Neural progenitor cell (in vitro differentiated cells): ENCODE measurements at regions not wholly inside any gene's neighbourhood (a gene's known extent, or its start where the extent isn't known, plus 50 kb on each side); places are given as distances from the start of the nearest gene placed in this dataset.

Experiments
- DNase-seq: peaks from one replicate; pipeline ENCODE4 v3.0.0-alpha.2; 2016; ENCODE audit warnings: low spot score
- H2AFZ ChIP-seq: fragments of 200-600 bp; sonication (generic); replicated peaks from 2 replicates; pipeline ENCODE4 v1.6.1; 2016; ENCODE audit warnings: antibody characterized with exemption
- H3F3A ChIP-seq: fragments of 200-600 bp; sonication (generic); 2 replicates; pipeline ENCODE4 v1.6.1; 2016; ENCODE audit warnings: antibody characterized with exemption, low read depth
- H3K27ac ChIP-seq: fragments of 200-600 bp; sonication (generic); 2 replicates; pipeline ENCODE4 v1.5.1; 2016; ENCODE audit warnings: mild to moderate bottlenecking
- H3K27me3 ChIP-seq: fragments of 200-600 bp; sonication (generic); 2 replicates; pipeline ENCODE4 v1.6.1; 2016; ENCODE audit warnings: mild to moderate bottlenecking, moderate library complexity
- H3K36me3 ChIP-seq: fragments of 200-600 bp; sonication (generic); 2 replicates; pipeline ENCODE4 v1.5.1; 2016
- H3K4me1 ChIP-seq: fragments of 200-600 bp; sonication (generic); 2 replicates; pipeline ENCODE4 v1.6.1; 2016; ENCODE audit warnings: mixed run types
- H3K4me2 ChIP-seq: fragments of 200-600 bp; sonication (generic); 2 replicates; pipeline ENCODE4 v1.6.1; 2016
- H3K4me3 ChIP-seq: fragments of 200-600 bp; sonication (generic); 2 replicates; pipeline ENCODE4 v1.5.1; 2016
- H3K79me2 ChIP-seq: fragments of 200-600 bp; sonication (generic); 2 replicates; pipeline ENCODE4 v1.6.1; 2016; ENCODE audit warnings: low read depth
- H3K9ac ChIP-seq: fragments of 200-600 bp; sonication (generic); 2 replicates; pipeline ENCODE4 v1.6.1; 2016
- H3K9me3 ChIP-seq: fragments of 200-600 bp; sonication (generic); 2 replicates; pipeline ENCODE4 v1.5.1; 2016; ENCODE audit warnings: low read depth
- H4K20me1 ChIP-seq: fragments of 200-600 bp; sonication (generic); 2 replicates; pipeline ENCODE4 v1.6.1; 2016; ENCODE audit warnings: low read depth
- H3K27ac Mint-ChIP-seq: 3 replicates; pipeline ENCODE4 v1.8.0; 2021; ENCODE audit warnings: mixed read lengths
- H3K27me3 Mint-ChIP-seq: 2 replicates; pipeline ENCODE4 v1.8.0; 2022; ENCODE audit warnings: low read depth, mild to moderate bottlenecking, inconsistent platforms, moderate library complexity, mixed read lengths; ENCODE audit not compliant: insufficient read depth
- H3K36me3 Mint-ChIP-seq: 3 replicates; pipeline ENCODE4 v1.8.0; 2021; ENCODE audit warnings: mixed read lengths
- H3K4me1 Mint-ChIP-seq: 3 replicates; pipeline ENCODE4 v1.8.0; 2021; ENCODE audit warnings: mixed read lengths
- H3K4me3 Mint-ChIP-seq: 3 replicates; pipeline ENCODE4 v1.8.0; 2021; ENCODE audit warnings: mild to moderate bottlenecking, moderate library complexity, mixed read lengths
- H3K9me3 Mint-ChIP-seq: 3 replicates; pipeline ENCODE4 v1.8.0; 2020; ENCODE audit warnings: mixed read lengths
- CTCF ChIP-seq: fragments of 200-600 bp; sonication (generic); IDR thresholded peaks from 2 replicates; pipeline ENCODE4 v1.5.1; 2017; ENCODE audit warnings: antibody characterized with exemption, mild to moderate bottlenecking
- EZH2 ChIP-seq: fragments of 200-600 bp; sonication (generic); IDR thresholded peaks from 2 replicates; pipeline ENCODE4 v1.6.1; 2017; ENCODE audit warnings: antibody characterized with exemption, mild to moderate bottlenecking, moderate library complexity
- EZH2phosphoT487 ChIP-seq: fragments of 200-600 bp; sonication (generic); IDR thresholded peaks from 2 replicates; pipeline ENCODE4 v1.6.1; 2017; ENCODE audit warnings: antibody characterized with exemption

DNA sequence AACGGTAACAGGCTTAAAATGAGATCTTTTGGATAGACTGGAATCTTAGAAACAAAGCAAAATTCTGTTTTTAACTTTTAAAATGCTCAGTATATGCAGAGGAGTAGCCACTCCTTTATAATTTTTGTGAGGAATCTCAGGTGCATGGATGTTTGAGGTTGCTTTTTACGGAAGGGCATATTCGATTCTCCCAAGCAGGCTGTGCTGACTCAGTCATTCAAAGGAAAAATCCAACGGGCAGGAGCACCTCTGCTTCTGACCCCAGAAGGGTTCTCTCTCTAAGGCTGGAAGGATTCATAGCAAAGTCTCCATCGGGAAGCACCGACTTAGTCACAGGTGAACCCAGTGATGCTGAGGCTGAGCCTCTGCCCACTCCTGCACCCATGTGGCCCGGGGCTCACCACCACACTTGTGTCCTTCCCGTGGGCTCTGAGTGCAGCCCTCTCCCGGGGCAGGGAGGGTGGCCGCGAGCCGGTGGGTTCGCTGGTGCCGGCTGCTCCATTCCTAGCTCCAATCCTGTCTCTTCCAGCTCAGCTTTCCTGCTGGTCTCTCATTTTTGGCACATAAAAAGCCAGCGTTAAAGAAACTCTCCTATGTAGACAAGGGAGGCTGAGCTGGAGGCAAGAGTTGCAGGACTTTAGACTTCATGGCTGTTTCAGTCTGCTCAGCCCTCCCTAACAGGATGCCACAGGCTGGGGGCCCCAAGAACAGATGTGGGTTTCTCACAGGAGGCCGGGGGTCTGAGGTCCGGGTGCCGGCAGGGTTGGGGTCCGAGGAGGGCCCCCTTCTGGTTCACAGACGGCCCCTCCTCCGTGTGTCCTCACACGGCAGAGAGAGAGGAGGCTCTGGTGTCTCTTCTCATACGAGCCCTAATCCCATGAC is 135.6 kb upstream of the LPCAT1 start:
- Histone ChIP-seq H3F3A (no peaks in the 10 kb centered on the region), H3K9me3 (no peaks in the 10 kb centered on the region), H3K27ac (no peak overlapping the region), H3K27me3 (peaks cover 21% of the 10 kb centered on the region), H3K4me1 (no peaks in the 10 kb centered on the region), H4K20me1 (no peaks in the 10 kb centered on the region), H2AFZ (no peak overlapping the region), H3K4me3 (no peak overlapping the region), H3K9ac (no peak overlapping the region), H3K4me2 (no peak overlapping the region), H3K36me3 (no peaks in the 10 kb centered on the region), H3K79me2 (no peaks in the 10 kb centered on the region)
- H3K9me3 Mint-ChIP-seq: no peaks in the 10 kb centered on the region
- H3K36me3 Mint-ChIP-seq: no peaks in the 10 kb centered on the region
- DNase-seq: no peak
- peaks cover 10% of the 10 kb centered on the region for H3K27me3 Mint-ChIP-seq
- H3K4me1 Mint-ChIP-seq: peaks cover 15% of the 10 kb centered on the region
- no peak overlapping the region for H3K27ac Mint-ChIP-seq
- H3K4me3 Mint-ChIP-seq: no peak overlapping the region
- no peak for TF ChIP-seq CTCF
- no peak for TF ChIP-seq EZH2phosphoT487
- TF ChIP-seq EZH2: no peak

GRCh38 chr5:1658665-1659064 is 134.9 kb upstream of the LPCAT1 start:
- no peak for DNase-seq
- Mint-ChIP-seq H3K4me1 (peaks cover 12% of the 10 kb centered on the region), H3K27me3 (peaks cover 10% of the 10 kb centered on the region), H3K36me3 (no peaks in the 10 kb centered on the region), H3K9me3 (no peaks in the 10 kb centered on the region), H3K4me3 (no peak overlapping the region), H3K27ac (no peak overlapping the region)
- Histone ChIP-seq H3K79me2 (no peaks in the 10 kb centered on the region), H3F3A (no peaks in the 10 kb centered on the region), H3K27me3 (peaks cover 26% of the 10 kb centered on the region), H3K9me3 (no peaks in the 10 kb centered on the region), H3K9ac (no peak overlapping the region), H3K4me1 (no peaks in the 10 kb centered on the region), H3K4me2 (no peak overlapping the region), H3K36me3 (no peaks in the 10 kb centered on the region), H2AFZ (no peak overlapping the region), H4K20me1 (no peaks in the 10 kb centered on the region), H3K27ac (no peak overlapping the region), H3K4me3 (no peak overlapping the region)
- TF ChIP-seq EZH2phosphoT487 (no peak), CTCF (no peak), EZH2 (no peak)

- no peaks in the 10 kb centered on the region for H4K20me1 ChIP-seq
- Mint-ChIP-seq H3K9me3 (no peaks in the 10 kb centered on the region), H3K27ac (no peak overlapping the region), H3K27me3 (peaks cover 8% of the 10 kb centered on the region), H3K4me1 (peaks cover 10% of the 10 kb centered on the region), H3K4me3 (no peak overlapping the region), H3K36me3 (no peaks in the 10 kb centered on the region)
- no peak for DNase-seq
- H3K4me1 ChIP-seq: no peaks in the 10 kb centered on the region
- no peak overlapping the region for H3K4me2 ChIP-seq
- H3K4me3 ChIP-seq: no peak overlapping the region
- no peaks in the 10 kb centered on the region for H3K9me3 ChIP-seq
- no peak for TF ChIP-seq EZH2phosphoT487
- TF ChIP-seq CTCF: no peak
- no peak overlapping the region for H2AFZ ChIP-seq
- H3K36me3 ChIP-seq: no peaks in the 10 kb centered on the region
- H3F3A ChIP-seq: no peaks in the 10 kb centered on the region
- H3K9ac ChIP-seq: no peak overlapping the region
- no peaks in the 10 kb centered on the region for H3K79me2 ChIP-seq
- H3K27ac ChIP-seq: no peak overlapping the region
- peaks cover 40% of the 10 kb centered on the region for H3K27me3 ChIP-seq
Observed at GRCh38 chr5:1657161-1657741, 133.5 kb upstream of the LPCAT1 start.
